GM12891 (cell line): ENCODE measurements at regions not wholly inside any gene's neighbourhood (a gene's known extent, or its start where the extent isn't known, plus 50 kb on each side); places are given as distances from the start of the nearest gene placed in this dataset.

Experiments used
- POLR2A ChIP-seq: IDR thresholded peaks from 2 replicates; pipeline ENCODE4 v1.6.1; 2011; ENCODE audit warnings: low read depth, low read length, control low read depth
- POLR2AphosphoS5 ChIP-seq: IDR thresholded peaks from 2 replicates; pipeline ENCODE4 v1.6.1; 2011; ENCODE audit warnings: low read depth, low read length, control low read depth
- TAF1 ChIP-seq: IDR thresholded peaks from 2 replicates; pipeline ENCODE4 v1.6.1; 2011; ENCODE audit warnings: low read depth, low read length, control low read depth

DNA sequence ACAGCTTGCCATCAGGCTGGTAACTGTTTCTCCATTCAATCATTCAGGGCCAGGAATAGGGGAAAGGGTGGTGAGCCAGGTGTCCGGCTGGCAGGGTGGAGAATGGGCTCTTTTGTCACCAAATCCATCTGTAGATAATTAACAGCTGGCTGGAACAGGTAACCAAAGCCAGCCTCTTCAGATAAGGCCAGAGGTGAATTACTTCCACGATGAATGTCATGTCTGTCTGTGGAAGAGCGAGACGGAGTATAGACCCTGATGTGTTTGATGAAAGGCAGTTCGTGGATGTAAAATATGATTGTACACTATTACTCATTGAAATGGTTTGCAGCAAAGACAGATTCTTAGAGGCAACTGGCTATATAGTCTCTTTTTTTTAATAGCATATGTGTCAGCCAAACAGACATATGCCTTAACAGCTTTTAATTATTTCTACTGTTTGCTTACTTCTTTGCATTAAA, 149.8 kb downstream of the KLF6 start:
- TF ChIP-seq POLR2A (no peak), POLR2AphosphoS5 (no peak), TAF1 (no peak)
